Occipital lobe (tissue), 1 donor: ENCODE measurements at regions not wholly inside any gene's neighbourhood (a gene's known extent, or its start where the extent isn't known, plus 50 kb on each side); places are given as distances from the start of the nearest gene placed in this dataset.

Experiments used
- DNase-seq: peaks from one replicate; lab custom pipeline; 2025; lab: John Stamatoyannopoulos, UW

DNA sequence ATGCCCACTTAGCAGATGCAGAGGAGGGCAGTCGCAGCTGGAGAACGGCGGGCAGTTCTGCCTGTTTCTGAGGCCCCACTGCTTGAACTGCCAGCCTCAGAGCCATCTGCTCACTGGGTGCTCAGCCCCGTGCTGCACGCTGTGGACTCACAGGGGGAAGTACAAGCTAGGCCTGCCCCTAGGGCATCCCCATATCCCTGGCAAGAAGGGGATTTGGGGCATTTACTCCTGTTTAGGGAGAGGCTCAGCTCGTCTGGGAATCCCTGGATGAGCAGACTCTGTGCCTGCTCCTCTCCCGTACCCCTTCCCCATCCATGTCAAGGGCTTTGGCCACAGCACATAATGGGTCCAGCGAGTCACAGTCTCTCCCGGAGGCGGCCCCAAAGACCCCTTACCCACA, 169.8 kb upstream of the PKDCC start:
- DNase-seq = no peak

DNA sequence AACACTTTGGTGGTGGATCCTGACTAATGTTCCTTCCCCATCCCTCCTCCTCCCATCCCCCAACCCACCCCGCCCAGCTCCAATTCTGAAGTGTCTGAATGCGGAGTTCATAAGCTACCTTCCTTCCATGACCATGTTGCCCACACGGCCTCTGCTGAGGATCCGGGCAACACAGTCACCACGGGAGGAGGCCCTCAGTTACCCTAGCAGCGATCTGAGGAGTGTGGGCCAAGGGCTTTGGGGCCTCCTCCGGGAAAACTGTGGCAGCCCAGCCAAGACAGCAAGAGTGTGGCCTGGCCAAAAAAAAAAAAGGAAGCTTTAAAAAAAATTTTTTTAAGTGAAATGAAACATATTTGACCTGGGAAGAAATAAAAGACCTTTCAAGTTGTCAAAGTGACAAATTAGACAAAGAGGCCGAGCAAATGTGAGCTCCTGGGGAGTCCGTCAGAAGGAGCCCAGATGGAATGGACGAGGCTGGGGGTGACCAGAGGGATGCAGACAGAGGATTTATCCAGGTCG, 169.0 kb upstream of the PKDCC start:
- DNase-seq = no peak

DNA sequence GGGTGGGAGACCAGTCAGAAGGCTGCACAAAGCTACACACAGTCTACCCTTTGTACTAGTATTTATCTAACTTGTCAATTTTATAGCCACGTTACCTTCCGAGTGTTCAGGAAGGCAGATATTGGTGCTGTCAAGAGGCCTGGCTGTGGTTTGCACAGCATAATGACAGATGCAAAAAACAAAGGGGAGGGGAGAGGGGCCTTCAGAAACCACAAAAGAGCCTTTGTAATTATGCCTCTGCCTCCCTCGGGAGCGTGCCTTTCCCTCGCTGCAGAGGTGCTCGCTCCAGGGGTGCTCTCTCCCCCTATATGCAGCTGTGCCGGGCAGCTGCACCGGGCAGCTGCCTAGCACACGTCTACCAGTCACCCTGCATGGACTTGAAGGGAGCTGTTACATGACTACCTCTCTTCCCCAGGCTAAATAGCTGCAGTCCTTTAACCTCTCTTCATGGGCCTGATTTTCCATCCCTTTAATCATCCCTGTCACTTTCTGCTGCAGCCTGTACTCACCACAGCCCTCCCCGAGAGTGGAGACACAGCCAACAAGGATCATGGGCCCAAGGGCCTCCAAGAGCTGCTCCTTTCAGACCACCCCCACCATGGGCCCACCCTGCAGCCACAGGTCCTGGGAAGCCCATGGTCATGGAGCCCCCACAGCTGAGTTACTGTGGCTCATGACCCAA, 168.4 kb upstream of the PKDCC start:
- no peak for DNase-seq

DNA sequence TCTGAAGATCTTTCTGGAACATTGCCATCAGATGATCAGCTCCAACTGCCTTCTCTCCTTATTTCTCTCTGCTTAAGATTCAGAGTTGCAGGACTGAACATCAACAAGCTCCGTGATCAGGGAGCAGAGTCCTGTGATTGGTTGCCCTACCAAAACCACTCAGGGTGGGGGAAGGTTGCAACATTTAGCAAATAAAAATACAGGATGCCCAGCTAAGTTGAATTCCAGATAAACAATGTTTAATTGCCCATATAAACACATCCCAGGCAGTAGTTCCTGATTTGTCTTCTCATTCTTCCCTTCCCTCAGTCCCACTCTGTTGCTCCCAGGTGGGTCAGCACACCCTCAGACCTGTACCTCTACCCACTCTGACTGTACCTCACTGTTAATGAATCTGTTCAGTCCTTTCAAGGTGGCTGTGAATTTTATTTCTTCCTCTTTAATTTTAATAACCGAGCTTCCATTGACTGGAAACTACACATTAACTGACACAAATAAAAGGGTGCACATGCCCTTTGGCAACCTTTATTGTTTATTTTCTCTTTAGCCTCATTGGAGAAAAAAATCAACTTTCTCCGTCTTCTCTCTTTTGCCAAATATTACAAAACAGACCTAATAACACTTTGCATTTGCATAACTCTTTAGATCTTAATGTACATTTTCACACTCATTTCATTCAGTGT, 167.1 kb upstream of the PKDCC start:
- no peak for DNase-seq

DNA sequence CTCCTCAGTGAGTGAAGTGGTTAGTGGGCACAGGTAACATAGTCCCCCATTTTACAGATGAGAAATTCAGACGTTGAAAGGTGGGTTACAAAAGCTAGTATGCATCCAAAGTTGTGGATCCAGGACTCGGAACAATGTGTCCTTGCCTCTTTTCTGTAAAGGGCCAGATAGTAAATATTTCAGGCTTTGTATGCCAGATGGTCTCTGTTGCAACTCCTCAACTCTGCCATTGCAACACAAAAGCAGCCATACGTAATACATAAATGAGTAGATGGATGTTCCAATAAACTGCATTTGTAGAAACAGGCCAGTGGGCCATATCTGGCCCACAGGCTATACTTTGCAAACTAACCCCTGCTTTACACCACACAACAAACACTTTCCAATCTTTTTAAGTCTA, 166.6 kb upstream of the PKDCC start:
- no peak for DNase-seq

DNA sequence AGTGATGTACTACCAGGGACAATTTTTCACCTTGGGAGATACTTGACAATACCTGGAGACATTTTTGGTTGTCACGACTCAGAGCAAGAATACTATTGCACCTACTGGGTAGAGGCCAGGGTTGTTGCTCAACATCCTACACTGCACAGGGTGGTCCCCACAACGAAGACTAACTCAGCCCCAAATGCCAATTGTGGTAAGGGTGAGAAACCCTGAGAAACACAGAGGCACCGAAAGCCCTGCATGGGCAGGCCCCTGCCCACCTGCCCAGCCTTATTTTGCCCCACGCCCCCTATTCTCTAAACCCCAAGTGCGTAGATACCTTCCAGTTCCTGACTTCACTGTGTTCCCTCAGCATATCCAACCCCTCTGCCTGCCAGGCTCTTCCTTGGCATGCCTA, 163.1 kb upstream of the PKDCC start:
- DNase-seq = no peak

DNA sequence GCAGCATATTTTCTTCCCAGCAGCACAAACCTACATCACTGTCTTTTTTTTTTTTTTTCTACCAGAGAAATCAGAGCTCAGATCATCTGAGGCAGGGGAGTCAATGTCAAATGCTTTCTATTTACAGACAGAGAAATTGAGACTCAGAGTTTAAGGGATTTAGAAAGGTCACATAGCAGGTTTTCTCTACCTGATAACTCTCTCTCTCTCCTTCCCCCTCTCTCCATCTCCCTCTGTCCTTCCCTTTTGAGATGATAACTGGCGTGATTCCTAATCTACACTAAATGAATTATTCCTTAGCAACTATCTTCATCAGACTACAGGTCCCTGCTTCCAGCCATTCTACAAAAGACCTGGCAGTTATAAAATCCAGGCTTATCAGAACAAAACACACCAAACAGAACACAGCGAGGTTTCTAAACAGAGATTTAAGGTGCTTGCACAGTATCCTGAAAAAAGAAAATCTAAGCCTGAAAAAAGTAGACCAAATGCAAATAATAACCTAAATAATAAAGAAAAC, 161.6 kb upstream of the PKDCC start:
- DNase-seq = no peak

DNA sequence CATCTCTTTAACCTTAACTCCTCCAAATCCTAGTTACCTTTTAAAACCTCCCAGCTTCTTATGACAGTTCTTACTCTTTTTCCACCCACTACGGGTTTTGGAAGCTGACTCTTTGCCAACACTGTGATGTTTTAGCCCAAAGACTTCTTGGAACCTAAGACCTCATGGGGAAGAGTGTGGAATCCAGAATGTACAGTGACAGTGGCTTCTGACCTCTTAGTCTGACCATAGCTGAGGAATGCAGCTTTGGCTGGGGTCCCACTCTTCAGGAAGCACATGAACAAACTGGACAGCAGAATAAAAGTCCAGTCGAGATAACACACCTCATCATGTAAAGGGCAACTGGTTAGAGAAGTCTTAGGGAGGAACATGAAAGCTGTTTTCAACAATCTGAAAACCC, 161.1 kb upstream of the PKDCC start:
- no peak for DNase-seq

DNA sequence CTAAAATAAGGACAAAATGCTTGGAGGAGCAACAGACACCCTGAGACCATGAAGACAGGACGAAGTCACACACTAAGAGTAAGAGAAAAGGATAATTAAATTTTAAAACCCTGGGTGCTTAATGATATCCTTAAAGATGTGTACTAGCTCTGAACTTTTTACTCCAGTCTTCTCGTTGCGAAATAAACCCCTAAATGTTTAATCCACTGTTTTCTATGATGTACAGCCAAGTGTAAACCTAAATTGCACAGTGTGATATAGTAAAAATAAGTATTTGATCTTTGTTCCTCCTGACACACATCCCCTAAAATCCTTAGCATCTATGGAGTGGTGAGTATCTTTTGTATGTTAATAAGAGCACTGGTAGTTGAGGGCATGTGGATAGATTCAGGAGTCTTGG, 157.5 kb upstream of the PKDCC start:
- no peak for DNase-seq

DNA sequence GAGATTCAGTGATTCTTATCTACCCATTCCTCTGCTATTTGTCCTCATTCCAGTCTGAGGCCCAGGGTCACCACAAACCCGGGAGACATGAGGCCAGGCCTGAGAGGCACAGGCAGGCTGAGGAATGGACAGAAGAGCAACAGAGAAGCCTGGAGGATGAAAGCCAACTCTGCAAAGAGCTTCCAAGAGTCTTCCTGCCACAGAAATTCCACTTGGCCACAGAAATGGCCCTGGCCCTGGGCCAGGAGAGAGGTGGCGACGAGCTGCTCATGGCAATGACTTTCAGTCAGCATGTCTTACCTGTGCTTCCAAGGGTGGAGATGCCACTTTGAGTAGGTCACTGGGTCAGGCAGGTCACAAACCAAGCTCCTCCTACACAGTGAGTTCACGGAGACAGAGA, 155.3 kb upstream of the PKDCC start:
- DNase-seq = no peak

DNA sequence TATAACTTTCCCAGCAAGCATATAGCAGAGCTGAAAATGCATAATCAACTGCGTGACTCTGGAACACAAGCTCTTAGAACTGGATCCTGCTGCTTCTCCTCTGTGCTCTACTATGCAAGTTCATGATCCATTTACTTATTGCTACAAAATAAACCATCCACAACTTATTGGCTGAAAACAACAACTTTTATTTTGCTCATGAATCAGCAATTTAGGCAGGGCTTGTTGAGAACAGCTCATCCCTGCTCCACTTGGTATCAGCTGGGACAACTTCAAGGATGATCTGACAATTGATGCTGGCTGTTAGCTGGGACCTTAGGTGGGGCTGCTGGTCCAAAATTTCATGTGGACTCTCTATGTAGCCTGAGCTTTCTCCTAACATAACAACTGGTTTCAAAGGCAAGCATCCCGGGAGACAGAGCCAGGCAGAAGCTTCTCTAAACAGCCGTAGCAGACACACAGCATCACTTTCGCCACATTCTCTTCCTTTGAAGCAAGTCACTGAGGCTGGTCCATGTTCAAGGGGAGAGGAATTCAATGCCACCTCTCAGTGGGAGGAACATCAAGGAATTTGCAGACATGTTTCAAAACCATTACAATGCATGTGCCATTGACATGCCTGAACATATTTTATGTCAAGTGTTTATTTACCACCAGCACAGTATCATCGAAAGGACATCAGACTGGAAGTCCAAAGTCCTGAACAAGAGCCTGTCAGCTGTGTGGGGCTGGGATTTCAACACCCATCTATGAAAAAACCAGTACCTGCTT, 153.1 kb upstream of the PKDCC start:
- DNase-seq = no peak

DNA sequence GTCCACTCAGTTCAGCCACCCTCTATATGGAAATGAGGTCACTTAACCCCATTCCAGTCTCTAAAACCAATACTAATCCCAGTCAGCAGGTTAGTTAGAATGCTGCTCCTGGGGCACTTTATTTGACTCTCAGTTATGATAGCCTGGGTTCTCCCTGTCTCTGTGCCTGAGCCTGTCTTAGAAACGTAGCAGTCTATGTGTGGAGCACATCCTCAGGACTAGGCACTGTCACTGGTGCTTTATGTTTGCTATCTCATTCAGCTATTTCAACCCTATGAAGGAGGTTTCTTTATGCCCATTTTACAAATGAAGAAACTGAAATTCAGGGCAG, 152.5 kb upstream of the PKDCC start:
- DNase-seq = no peak

DNA sequence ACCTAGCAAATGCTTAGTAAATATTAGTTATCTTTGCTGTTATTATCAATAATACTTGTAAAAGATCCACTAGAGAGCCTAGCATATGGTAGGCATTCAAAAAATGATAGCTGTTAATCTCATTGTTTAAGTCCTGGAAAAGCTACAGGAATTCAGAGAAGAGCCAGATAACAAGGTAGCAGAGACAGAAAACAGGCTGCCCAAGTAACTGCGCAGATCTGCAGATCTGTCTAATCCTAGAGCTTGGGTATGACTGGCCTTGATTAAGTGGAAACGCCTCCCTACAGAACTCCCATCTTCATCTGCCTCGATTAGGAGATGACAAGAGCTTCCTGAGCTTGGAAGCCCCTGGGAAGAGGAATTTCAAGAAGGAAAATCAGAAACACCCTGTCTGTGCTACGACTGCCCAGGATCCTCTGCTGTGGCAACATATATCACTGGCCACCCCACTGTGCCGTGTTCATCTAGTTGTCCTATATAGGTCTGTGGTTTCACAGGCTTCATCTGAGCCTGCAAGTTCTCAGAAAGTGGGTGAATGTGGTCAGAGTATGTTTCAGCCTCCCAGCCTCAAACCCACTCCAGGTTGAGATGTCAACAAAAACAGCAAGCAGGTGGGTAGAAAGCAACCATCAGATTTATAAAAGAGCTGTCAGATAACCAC, 151.5 kb upstream of the PKDCC start:
- DNase-seq = no peak

DNA sequence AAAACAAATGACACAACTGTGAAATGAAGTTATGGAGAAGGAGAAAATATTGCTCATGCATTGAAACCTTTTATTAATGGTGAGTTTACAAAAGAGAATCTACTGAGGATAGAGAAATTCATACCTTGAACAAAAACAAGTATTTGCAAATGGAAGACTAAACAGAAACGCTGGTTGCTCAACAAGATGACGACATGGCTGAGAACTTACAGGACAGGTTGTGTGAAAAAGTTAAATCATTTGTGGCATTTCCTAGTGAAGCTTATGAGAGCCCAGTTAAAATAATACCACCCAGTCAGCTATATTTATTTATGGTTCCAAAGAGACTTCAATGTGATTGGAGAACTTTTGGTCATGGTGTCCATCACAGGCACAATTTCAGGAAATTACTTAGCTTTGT, 148.6 kb upstream of the PKDCC start:
- DNase-seq = no peak

DNA sequence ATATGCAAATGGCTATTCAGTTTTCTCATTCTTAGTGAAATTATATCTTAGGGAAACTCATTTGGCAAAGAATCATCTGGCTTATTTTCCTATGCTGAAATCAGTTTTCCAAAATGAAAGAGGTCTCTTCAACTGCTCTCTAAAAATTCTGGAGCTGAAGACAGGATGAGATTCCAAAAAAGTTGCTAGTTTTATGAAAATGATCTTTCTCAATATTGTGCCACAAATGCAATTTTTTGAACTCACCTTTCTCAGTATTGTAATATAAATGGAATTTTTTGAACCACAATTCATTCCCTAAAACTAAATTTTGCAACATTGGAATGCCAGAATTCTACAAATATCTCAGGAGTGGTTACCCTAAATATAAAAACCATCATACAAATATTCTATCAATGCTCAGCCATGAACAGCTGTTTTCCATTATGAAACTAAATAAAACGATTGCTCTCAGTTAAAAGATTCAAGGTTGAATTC, 147.7 kb upstream of the PKDCC start:
- no peak for DNase-seq

DNA sequence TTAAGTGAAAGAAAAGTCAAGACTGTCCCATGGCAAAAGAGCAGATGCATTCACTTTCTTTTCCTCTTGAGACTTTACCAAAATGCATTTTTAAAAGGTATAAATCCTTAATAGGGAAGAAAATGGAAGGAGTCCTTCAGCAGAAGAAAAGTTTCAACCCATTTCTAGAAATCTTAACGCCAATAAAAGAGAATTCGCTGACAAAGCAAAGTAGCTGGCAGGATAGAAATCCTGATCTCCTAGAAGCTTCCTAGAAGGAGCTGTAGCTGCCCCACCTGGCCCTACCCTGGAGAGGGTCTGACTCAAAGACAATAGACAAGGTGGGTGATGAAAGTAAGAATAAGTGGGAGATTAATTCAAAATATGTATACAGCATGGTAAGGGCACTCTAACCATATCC, 144.9 kb upstream of the PKDCC start:
- no peak for DNase-seq

DNA sequence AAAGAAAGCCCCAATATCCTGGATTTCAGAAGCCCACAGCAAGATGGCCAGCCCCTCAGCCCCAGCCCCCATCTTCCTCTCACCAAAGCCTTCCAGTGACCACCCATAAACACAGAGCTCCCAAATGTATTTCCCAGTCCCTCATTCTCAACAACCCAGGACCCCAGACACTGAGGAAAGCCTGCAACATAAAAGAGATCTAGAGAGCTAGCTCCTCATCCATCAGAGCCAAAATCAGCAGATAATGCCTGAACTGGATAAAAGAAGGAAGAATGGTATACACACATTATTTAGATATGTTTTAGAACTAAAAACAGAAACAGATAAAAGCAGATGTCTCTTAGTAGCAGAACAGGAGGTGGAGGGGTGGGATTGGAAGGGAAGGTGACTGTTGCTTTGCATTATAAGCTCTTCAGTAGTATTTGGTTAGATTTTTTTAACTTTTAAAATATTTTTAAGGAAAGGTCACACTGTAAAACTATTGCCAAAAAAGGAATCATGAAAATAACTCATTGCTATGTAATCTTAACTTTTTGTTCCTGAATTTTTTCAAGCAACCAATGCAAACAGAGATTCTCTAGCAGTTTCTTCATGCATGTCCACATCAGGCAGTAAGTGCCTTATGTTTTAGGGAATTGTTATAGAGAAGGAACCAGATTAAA, 144.2 kb upstream of the PKDCC start:
- no peak for DNase-seq

DNA sequence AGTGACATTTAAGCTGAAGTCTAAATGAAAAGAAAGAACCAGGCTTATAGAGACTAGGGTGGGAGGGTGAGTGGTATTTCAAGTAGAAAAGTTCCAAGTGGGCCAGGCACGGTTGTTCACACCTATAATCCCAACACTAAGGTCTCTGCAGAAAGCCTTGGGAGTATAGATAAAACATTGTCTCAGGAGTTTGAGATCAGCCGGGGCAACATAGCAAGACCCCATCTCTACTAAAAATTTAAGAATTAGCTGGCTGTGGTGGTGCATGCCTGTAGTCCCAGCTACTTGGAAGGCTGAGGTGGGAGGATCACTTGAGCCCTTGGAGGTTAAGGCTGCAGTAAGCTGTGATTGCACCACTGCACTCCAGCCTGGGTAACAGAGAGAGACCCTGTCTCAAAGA, 143.4 kb upstream of the PKDCC start:
- no peak for DNase-seq

DNA sequence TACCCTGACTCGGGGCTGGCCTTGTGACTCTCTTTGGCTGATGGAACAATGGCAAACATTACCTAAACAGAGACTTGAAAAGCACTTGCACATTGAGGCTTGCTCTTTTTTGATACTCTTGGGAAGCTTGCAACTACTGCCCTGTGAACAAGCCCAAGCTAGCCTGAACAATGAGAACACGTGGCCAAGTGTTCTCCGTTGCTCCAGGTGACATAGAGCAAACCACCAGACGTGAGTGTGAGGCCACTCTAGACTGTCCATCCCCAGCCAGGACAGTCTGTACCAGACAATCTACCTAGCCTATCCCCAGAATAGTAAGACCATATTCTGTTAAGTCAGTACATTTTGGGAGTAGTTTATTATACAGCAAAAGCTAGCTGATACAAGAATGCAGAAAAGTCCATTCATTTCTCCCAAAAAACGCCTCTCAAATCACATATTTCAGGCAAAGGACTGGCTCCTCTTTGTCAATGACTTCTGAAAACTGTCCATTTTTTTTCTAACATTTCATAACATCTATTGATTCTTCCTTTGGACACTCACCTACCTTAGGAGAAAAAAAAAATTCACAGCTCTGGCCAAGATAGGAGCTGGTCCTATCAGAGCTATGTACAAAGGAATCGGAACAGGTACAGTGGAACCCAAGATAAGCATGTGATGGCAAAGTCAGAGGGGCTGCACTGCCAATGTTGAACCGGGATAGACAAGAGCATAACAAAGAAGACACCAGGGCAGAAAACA, 142.1 kb upstream of the PKDCC start:
- DNase-seq = no peak

DNA sequence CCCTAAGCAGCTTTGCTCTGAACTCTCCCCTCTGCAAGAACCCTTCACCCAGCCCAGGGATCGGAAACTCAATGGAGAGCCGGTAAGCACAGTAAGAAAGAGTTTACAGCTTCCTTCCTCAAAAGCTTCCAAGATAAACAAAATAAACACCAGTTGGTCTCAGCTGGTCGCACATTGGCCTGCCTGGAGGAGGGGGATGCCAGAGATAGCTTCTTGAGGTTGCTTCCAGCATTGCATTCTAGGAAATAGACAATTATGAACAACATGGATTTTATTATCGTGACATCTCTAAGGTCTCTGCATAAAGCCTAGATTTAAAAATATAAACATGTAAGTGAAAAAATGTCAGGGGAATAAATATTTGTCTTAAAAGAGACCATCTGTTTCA, 141.5 kb upstream of the PKDCC start:
- DNase-seq = no peak

DNA sequence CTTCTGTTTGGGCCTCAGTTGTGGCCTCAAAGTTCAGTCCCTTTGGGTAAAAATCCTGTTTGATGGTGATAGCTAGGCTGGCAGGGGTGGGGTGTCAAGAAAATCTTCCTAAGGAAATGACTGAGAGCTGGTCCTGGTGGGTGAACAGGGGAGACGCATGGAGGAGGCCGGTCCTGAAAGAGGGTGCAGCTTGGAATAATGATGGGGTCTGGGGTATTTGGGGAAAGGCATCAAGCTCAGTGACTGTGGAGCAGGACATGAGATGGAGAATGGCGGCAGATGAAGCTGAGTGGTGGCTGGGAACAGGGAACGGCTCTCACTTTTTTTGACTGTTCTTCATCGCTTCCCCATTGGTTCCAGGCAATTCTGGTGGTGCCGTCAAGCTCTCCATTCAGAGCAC, 140.7 kb upstream of the PKDCC start:
- DNase-seq = no peak
